ENCODE measurements at regions not wholly inside any gene's neighbourhood (a gene's known extent, or its start where the extent isn't known, plus 50 kb on each side); places are given as distances from the start of the nearest gene placed in this dataset.
A peak's percentile ranks its signal among the peaks of the same experiment; 100 is the strongest.

DNA sequence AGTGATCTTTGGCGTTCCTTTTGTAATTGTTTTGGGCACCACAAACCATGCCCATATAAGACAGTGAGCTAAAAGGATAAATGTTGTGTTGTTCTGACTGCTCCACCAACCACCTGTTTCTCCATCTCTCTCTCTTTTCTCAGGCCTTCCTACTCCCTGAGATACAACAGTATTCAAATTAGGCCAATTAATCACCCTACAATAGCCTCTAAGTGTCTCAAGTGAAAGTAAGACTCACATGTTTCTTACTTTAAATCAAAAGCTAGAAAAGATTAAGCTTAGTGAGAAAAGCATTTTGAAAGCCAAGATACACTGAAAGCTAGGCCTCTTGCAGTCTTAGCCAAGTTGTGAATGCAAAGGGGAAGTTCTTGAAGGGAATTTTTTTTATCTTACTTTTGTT lies 268.8 kb upstream of the NREP start:
- no peak for DNase-seq (ENCODE audit: low spot score)

DNA sequence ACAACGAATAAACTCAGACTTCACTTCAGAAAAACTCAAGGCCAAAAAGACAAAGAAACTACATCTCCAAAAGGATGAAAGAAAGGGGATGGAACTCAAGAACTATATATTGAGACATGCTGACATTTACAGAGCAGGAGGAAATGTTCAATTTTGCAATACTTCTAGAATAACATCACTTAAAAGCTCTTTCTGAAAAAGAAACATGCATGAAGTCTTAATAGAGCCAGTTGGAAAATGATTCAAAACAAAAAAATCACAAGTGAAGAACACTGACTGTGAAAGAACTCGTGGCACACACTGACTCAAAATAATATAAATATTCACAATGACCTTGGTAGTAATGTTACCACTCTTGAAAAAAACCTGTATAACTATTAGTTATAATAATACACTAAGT lies 267.8 kb upstream of the NREP start:
- DNase-seq (ENCODE audit: low spot score), result no peak

DNA sequence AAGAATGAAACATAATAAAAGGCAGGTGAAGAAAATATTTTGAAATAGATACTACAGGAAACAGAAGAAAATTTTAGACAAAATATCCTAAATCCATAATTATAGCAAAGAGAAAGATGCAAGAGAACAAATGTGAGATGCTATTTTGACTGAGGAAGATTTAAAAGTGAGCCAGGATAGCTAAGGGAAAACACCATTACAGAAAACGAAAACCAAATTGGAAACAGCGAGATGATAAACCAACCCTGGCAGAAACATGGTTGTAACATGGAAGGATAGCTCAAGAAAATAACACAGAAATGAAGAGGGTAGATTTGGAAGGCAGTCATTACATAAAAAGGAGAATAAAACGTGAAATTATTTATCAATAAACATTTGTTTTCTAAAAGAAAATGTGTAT lies 267.2 kb upstream of the NREP start:
- no peak for DNase-seq (ENCODE audit: low spot score)

DNA sequence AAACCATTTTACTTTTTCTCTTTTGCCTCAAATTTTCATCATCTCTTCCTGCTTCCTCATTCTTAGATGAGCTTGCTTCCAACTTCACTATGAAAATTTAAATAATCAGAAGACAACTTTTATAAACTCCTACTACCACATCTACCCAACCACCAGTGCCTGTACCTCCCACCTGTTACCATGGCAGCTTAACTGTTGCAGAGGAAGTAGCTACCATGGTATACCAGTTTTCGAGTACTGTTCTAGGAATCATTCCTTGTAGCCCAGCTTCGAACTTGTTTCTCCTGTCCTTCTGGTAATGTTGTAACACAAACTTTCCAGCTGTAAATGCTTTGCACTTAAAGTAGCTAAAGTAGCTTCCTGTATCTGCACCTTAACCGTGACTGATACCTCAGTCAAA lies 266.8 kb upstream of the NREP start:
- DNase-seq (ENCODE audit: low spot score), result no peak

DNA sequence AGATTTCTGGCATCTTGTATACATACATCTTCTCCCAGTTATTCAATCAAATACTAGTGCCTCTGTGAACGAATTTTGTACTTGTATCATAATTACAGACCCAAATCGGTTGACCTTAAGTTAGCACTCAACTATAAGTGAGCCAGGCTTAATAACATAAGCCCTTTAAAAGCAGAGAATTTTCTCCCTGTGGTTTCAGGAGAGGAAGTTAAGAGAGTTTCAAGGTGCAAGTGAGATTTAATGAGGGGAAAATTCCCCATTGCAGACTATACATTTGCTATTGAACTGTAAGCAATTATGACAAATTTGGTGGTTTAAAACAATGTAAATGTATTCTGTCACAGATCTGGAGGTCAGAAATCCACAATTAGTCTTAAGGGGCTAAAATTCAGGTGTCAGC lies 261.9 kb upstream of the NREP start:
- DNase-seq (ENCODE audit: low spot score), result no peak

DNA sequence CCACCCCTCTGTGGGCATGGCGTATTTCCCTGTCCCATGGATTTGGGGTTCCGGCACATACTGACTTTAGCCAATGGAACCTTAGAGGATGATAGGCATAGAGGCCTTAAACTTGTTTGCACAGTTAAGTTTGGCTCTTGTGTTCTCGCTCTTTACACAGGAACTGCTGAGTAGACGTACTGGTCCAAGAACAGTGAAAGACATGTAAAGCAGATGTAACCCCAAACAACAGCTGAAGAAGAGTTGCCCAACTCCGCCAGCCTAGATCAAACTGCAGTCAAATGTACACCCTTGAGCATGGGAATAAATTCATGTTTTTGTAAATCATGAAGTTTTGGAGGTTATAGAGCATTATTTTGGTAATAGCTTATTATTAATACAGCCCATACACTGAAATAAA lies 260.0 kb upstream of the NREP start:
- DNase-seq (ENCODE audit: low spot score), result no peak

DNA sequence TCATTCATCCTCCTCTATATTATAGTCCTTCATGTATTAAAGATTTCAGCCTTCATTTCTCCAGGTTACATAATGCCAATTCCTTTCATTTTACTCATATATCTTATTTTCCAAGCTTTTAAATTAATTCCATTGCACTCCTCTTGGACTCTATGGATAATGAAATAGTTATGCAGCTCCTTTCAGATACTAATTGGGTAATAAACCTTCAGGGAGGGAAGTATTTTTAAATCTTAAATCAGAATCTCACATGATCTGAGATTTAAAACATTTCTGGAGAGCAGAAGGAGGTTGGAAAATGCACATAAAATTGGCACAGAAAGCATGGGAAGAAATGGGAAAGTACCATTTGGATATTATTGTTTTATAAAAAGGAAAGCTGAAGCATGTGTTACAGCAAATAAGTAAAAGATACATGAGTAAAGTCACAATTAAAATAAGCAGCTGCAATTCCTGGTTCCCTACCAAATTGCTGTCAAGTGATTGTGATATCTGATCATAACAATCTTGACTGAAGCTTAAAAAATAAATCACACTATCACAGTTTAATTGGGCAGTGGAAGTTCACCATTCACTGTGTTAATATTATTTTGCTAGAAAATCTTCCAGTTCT lies 257.9 kb upstream of the NREP start:
- no peak for DNase-seq (ENCODE audit: low spot score)

DNA sequence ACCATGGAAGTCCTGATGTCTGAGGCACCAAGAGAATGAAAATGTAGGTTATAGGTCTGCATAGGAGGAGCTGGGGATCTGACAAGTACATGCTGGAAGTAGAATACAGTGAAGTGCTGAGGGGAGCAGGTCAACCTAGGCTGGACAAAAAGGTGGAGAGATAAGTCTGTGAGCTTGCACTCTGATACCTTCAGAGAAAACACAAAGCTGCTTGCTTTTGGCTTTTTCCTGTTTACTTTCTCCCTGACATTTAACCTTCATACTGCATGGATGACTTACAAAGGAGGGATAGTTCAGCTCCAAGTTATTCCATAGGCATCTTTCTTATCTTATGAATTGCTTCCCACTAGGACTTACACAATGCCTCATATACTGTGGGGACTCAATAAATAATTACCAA lies 256.7 kb upstream of the NREP start:
- no peak for DNase-seq (ENCODE audit: low spot score)

DNA sequence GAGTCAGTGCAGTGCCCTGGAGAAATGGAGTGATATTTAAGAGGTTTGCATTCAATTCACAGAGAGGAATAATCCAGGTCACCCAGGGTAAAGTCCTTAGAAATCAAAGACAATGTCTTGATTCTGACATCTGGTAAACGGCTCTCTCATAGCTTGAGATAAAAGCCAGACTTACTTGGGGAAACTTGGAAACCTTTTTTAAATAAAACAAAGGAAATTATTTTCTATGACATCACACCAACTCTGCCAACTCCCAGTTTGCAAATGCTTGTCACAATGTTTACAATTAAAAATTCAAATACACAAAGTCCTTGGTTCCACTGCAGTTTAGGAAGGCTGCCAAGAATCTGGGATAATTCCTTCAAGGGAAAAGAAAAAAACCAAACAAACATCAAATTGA lies 255.1 kb upstream of the NREP start:
- peak; percentile 17 for DNase-seq (ENCODE audit: low spot score)

DNA sequence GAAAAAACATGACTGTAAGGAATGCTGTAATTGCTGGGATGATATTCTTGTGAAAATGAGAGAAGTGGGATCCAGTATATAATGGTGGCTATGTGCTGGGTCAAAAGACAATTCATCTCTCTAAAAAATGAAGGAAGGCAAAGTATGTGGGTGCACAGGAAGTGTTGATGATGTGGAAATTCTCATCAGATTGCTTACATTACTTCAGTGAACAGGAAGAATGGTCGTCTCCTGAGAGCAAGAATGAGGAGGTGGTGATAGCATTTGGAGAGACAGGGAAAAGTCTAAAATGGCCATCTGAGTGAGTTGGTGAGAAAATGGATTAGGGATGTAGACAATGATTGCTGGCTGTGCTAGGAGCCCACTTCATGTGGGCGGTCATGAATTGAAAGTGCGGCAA lies 253.5 kb upstream of the NREP start:
- no peak for DNase-seq (ENCODE audit: low spot score)

DNA sequence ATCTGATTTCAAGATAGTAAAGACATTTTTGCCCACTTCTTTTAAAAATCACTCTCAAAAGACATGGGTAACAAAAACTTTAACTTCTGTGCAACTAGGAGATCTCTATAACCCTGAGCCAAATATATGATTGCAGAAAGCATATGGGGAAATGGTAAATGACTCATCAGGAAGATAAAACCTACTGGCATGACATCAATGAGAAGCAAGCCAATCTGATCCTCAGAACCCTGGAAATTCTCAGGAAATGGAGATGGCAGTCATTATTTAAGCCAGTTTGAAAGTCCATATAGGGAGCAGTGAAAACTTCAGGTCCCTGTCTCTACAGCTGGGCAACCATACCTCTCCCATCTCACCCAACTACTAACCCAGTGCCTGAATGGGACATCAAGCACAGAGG lies 249.7 kb upstream of the NREP start:
- DNase-seq (ENCODE audit: low spot score), result no peak

DNA sequence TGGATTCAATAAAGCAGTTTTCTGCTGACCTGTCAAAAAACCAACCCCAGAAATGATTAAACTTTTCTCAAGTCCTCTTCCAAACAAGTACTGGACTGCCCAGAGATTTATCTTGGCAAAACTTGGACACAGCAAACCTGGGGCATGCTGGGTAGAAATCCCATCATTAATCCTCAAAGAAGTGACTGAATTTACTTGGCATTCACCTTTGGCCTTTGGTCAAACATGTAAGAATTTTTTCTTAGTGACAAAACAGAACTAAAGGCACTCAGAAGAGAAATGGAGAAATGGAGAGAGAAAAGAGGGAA lies 248.6 kb upstream of the NREP start:
- no peak for DNase-seq (ENCODE audit: low spot score)

DNA sequence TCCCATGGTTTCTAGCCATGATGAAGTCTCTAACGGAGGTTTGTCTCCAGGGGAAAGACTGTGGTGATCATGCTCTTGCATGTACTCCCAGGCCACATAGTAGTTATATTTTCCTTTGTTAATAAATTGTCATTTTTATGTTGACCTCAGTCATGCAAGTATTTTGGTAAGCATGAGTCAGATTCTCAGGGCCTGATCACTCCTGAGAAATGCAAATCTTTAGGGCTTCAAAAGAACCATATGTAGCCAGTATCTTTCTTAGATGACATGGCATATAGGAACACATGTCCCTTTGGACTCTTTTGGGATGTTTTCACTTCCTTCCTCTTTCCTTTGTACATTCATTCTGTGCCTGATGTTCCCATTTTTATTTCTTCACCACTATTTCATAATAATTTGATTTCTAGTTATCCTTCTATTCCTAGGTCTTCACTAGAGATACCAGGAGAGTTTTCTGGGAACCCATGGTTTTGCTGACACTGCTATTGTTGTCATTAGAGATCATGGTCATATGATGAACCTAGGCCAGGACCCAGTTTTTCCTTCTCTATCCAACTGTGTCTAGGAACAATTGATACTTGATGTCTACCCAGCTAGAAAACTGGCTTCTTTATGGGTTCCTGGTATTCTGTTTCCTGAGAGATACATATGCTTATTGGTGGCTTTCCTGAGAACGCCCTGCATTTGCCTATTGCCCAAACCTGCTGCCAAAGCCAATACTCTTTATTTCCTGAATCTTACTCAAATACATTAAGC lies 248.1 kb upstream of the NREP start:
- DNase-seq (ENCODE audit: low spot score), result no peak

DNA sequence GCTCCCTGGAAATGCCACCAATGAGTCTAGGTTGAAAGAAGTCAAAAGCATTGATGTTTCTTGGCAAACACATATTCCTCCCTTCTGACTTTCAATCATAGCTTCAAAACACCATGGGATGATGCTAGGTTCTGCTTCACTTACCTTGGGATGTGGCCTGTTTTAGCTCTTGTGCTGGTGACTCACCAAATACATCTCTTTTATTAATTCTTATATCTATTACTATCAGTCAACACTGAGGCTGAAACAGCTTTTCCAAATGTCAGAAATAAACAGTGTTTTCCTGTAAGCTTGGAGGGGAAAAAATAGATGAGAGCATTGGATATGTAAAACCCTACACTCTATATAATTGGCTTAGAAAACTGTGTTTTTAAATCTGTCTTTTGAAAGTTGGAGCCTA lies 245.4 kb upstream of the NREP start:
- DNase-seq (ENCODE audit: low spot score), result no peak

DNA sequence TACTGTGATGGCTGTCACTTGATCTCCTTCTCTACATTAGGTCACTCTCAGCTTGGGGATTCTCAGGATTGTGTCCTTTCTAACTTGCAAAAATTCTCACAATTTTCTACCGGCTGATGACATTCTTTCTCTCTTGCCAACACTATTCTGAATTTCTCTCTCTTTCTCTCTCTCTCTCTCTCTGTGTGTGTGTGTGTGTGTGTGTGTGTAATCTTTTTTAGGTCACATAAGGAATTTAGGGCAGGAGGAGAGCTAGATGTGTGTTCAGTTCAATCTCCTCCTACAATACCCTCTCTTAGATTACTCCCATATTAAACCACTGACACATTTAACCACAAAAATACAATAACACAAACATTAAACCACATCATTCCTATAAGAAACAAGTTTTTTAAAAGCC lies 242.3 kb upstream of the NREP start:
- no peak for DNase-seq (ENCODE audit: low spot score)

DNA sequence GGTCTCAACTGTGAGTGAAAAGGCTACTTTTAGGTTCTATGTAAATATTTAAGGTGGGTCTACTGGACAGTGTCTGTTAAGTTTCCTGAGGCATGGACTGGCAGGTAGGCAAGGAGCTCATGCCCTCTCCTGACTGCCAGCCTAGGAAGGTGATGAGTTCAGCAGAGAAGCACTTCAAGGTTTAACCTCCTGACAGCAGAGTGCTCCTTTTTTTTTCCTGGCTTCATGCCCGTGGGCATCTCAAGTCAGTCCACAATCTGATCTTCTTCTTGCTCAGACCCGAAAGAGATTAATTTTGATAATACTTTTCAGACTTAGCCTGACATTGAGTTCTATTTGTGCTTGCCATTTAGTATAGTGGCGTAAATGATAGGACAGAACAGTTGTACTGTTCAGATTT lies 241.9 kb upstream of the NREP start:
- DNase-seq (ENCODE audit: low spot score), result no peak

DNA sequence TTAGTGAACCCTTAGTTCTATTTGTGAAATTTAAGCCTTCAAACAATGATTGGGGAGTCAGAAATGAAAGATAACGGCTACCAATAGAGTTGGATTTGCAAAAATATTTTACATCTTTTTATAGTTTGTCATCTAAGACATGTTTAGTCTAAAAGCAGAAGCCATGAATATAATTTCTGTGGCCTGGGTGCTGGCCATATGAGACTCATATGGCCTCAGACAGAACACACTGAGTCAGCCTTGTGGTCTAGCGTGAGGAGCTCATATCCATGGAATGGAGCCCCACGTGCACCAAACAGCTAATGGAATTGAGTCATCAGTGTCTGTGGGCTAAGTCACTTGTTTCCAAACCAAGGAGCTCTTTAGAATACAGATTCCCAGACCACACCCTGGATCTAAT lies 240.7 kb upstream of the NREP start:
- DNase-seq (ENCODE audit: low spot score), result no peak

DNA sequence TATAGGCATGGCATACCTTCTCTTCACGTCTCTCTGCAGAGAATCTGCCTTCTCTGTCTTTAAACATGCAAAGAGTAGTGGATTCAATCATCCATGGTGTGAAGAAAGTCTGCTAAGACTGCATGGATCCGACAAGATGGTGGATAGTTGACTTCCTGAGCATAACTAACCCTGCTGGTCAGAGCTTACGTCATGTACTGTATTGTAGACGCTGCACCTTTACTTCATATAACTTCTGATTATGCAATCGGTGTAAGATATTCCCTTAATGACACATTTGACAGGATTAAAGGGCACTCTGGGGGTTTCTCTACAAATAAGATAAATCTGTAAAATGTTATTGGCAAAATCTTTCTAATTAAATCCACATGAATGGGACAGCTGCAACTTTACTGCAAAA lies 240.3 kb upstream of the NREP start:
- DNase-seq (ENCODE audit: low spot score), result no peak

DNA sequence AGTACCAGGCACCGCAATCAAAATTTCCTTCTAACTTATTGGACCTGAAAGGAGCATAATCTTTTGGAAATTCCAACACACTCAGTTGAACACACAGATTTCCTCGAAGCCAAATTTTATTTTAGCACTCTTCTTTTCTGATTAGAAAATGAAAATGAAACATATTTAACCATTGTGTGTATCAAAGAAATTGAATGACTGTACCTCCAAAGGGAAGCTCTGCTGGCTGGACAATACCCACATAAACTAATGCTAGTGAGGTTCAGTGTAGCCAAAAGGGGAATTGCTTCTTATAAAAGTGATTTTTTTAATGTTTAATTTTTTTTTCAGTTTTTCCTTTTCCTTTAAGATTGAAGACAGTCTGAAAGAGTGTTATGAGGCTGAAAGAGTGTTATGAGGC lies 239.6 kb upstream of the NREP start:
- no peak for DNase-seq (ENCODE audit: low spot score)

DNA sequence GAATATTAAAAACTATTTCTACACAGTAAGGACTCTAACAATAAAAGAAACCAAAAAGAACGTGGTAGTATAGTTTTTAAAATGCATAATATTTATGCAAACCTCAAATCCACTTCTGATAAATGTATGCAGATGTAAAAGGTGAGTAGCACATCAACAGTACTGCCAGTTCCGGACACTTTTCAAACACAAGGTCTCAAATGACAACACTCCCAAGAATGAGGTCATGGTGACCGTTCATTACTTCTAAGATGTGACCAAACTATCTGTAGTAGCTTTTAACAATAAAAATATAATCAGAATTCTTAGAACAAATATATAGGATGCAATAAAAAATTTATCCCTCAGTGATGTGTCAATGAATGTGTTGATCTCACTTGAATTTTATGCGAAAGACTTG lies 238.7 kb upstream of the NREP start:
- no peak for DNase-seq (ENCODE audit: low spot score)

DNA sequence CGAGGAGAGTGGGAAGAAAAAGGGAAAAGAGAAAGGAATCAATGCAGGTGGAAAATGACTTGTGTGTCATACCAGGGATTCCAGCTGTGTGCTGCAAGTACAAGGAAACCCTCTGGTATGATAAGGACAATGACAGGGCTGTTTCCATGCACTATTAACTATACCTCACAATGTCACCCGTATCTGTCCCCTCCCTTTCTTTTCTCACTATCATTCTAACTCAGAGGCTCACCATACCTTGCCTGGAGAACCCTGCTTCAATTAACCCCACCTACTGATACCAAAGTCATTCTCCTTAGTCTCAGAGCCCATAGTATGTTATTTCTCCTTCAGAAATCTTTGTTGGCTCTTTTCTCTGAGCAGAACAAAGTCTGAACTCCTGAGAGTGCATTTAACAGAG lies 236.2 kb upstream of the NREP start:
- no peak for DNase-seq (ENCODE audit: low spot score)

DNA sequence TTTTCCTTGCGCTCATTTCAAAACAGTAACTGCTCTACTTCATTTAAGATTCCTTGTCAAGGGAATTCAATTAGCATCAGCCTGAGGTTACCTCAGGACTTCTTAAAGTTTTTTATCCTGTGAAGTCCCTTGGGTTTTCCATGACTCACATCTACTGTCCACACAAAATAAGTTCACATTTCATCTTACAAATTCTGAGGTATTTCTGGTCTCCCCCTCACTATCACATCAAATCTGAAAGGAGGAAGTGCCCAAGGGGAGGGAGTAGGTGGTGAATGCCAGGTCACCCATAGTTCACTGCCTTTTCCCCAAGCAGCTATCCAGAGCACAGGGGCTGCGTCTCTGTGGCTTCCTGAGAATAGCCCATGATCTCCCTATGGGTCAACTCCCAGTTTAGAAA lies 227.1 kb upstream of the NREP start:
- no peak for DNase-seq (ENCODE audit: low spot score)

DNA sequence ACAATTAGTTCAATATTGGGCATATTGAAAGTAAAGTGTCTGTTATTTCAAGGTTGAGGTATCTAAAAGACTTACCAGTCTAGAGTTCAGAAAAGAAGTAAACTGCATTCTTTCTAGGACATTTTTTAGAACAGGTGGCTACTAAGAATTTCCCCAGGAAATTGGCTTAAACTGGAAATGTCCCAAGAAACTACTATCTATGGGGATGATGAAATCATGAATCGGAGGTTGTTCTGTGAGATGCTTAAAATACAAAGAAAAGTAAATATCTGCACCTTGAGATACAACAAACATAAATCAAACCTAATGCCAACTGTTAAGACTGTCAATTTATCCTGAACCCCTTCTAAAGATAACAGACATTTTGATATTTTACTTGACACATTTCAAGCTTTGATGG lies 226.5 kb upstream of the NREP start:
- DNase-seq (ENCODE audit: low spot score), result no peak

DNA sequence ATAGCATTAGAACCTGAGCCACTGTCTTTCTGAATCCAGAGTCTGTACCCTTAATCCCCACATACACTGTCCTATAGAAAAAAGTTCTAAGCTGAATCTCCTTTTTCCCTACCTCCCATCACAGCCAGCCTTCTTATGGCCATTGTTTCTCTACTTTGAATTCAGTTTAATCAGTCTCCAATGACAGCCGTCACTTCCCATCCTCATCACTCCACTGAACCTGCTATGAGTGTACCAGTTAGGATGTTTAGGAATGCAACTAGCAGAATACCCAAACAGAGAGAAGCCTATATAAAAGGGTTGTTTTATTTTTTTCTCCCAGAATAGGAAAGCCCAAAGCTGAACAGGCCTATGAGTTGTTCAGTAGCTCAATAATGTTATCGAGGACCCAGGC lies 220.4 kb upstream of the NREP start:
- DNase-seq (ENCODE audit: low spot score), result no peak
